ENCODE measurements at regions not wholly inside any gene's neighbourhood (a gene's known extent, or its start where the extent isn't known, plus 50 kb on each side); places are given as distances from the start of the nearest gene placed in this dataset.

- no peak for FAIRE-seq
- H3K27ac ChIP-seq (ENCODE audit: low read depth, low read length) = no peak overlapping the region
Measured at GRCh38 chr11:28495333-28495732, 387.1 kb downstream of the METTL15 start.

GRCh38 chr11:28491431-28491830 is 383.2 kb downstream of the METTL15 start:
- Mint-ChIP-seq H3K9me3 (ENCODE audit: unreplicated experiment) (no peaks in the 10 kb centered on the region), H3K4me3 (ENCODE audit: unreplicated experiment) (no peak overlapping the region), H3K4me1 (ENCODE audit: low read depth, unreplicated experiment) (no peaks in the 10 kb centered on the region), H3K27me3 (ENCODE audit: low read depth, unreplicated experiment) (no peaks in the 10 kb centered on the region), H3K27ac (ENCODE audit: unreplicated experiment) (no peak overlapping the region), H3K36me3 (ENCODE audit: low read depth, unreplicated experiment) (no peaks in the 10 kb centered on the region)
- FAIRE-seq (no peak), DNase-seq (ENCODE audit: low read depth) (no peak)
- no peaks in the 10 kb centered on the region for H3K36me3 ChIP-seq (ENCODE audit: insufficient read depth, low read length)
- no peak overlapping the region for H3K9ac ChIP-seq (ENCODE audit: low read length)
- no peak overlapping the region for H3K4me3 ChIP-seq (ENCODE audit: insufficient read depth, low read depth, low read length)
- no peaks in the 10 kb centered on the region for H4K20me1 ChIP-seq (ENCODE audit: insufficient read depth, low read length)
- H3K27ac ChIP-seq (ENCODE audit: low read depth, low read length) = no peak overlapping the region
- H2AFZ ChIP-seq (ENCODE audit: low read depth, low read length) = no peak overlapping the region
- H3K79me2 ChIP-seq (ENCODE audit: insufficient read depth, low read length) = no peaks in the 10 kb centered on the region
- no peaks in the 10 kb centered on the region for H3K27me3 ChIP-seq (ENCODE audit: insufficient read depth, low read length)
- H3K4me2 ChIP-seq (ENCODE audit: low read length) = no peak overlapping the region
- no peaks in the 10 kb centered on the region for H3K4me1 ChIP-seq (ENCODE audit: insufficient read depth, low read length)
- H3K9me3 ChIP-seq (ENCODE audit: insufficient read depth, low read depth, low read length) = no peaks in the 10 kb centered on the region
- TF ChIP-seq CTCF (IDR thresholded peaks at IDR 0.05; ENCODE audit: insufficient read depth, low read depth, low read length) = no peak
- no peak for TF ChIP-seq EZH2 (IDR thresholded peaks at IDR 0.05; ENCODE audit: insufficient read depth, low read length)

More at GRCh38 chr11:28495333-28495732, 387.1 kb downstream of the METTL15 start:
- no peaks in the 10 kb centered on the region for H3K36me3 ChIP-seq (ENCODE audit: insufficient read depth, low read length)
- H3K4me1 Mint-ChIP-seq (ENCODE audit: low read depth, unreplicated experiment) = no peaks in the 10 kb centered on the region
- no peaks in the 10 kb centered on the region for H4K20me1 ChIP-seq (ENCODE audit: insufficient read depth, low read length)
- no peaks in the 10 kb centered on the region for H3K9me3 ChIP-seq (ENCODE audit: insufficient read depth, low read depth, low read length)
- H3K4me2 ChIP-seq (ENCODE audit: low read length) = no peak overlapping the region
- TF ChIP-seq EZH2 (IDR thresholded peaks at IDR 0.05; ENCODE audit: insufficient read depth, low read length) = no peak
- no peak for TF ChIP-seq CTCF (IDR thresholded peaks at IDR 0.05; ENCODE audit: insufficient read depth, low read depth, low read length)
- no peaks in the 10 kb centered on the region for H3K79me2 ChIP-seq (ENCODE audit: insufficient read depth, low read length)
- no peaks in the 10 kb centered on the region for H3K27me3 Mint-ChIP-seq (ENCODE audit: low read depth, unreplicated experiment)
- no peak overlapping the region for H3K4me3 ChIP-seq (ENCODE audit: insufficient read depth, low read depth, low read length)
- no peak overlapping the region for H3K9ac ChIP-seq (ENCODE audit: low read length)
- H3K36me3 Mint-ChIP-seq (ENCODE audit: low read depth, unreplicated experiment) = no peaks in the 10 kb centered on the region
- no peaks in the 10 kb centered on the region for H3K27me3 ChIP-seq (ENCODE audit: insufficient read depth, low read length)
- no peak overlapping the region for H3K4me3 Mint-ChIP-seq (ENCODE audit: unreplicated experiment)
- no peaks in the 10 kb centered on the region for H3K4me1 ChIP-seq (ENCODE audit: insufficient read depth, low read length)
- H3K9me3 Mint-ChIP-seq (ENCODE audit: unreplicated experiment) = no peaks in the 10 kb centered on the region
- no peak overlapping the region for H3K27ac Mint-ChIP-seq (ENCODE audit: unreplicated experiment)
- DNase-seq (ENCODE audit: low read depth) = no peak
- H2AFZ ChIP-seq (ENCODE audit: low read depth, low read length) = no peak overlapping the region

- H3K79me2 ChIP-seq (ENCODE audit: insufficient read depth, low read length) = no peaks in the 10 kb centered on the region
- H3K27me3 ChIP-seq (ENCODE audit: insufficient read depth, low read length) = no peaks in the 10 kb centered on the region
- Mint-ChIP-seq H3K27me3 (ENCODE audit: low read depth, unreplicated experiment) (no peaks in the 10 kb centered on the region), H3K9me3 (ENCODE audit: unreplicated experiment) (no peaks in the 10 kb centered on the region), H3K4me3 (ENCODE audit: unreplicated experiment) (no peak overlapping the region), H3K36me3 (ENCODE audit: low read depth, unreplicated experiment) (no peaks in the 10 kb centered on the region), H3K27ac (ENCODE audit: unreplicated experiment) (no peak overlapping the region), H3K4me1 (ENCODE audit: low read depth, unreplicated experiment) (no peaks in the 10 kb centered on the region)
- H3K4me3 ChIP-seq (ENCODE audit: insufficient read depth, low read depth, low read length) = no peak overlapping the region
- no peaks in the 10 kb centered on the region for H3K4me1 ChIP-seq (ENCODE audit: insufficient read depth, low read length)
- FAIRE-seq (no peak), DNase-seq (ENCODE audit: low read depth) (no peak)
- H4K20me1 ChIP-seq (ENCODE audit: insufficient read depth, low read length) = no peaks in the 10 kb centered on the region
- TF ChIP-seq CTCF (IDR thresholded peaks at IDR 0.05; ENCODE audit: insufficient read depth, low read depth, low read length) = no peak
- TF ChIP-seq EZH2 (IDR thresholded peaks at IDR 0.05; ENCODE audit: insufficient read depth, low read length) = no peak
- H3K4me2 ChIP-seq (ENCODE audit: low read length) = no peak overlapping the region
- H3K9me3 ChIP-seq (ENCODE audit: insufficient read depth, low read depth, low read length) = no peaks in the 10 kb centered on the region
- no peak overlapping the region for H3K9ac ChIP-seq (ENCODE audit: low read length)
- H3K27ac ChIP-seq (ENCODE audit: low read depth, low read length) = no peak overlapping the region
- H2AFZ ChIP-seq (ENCODE audit: low read depth, low read length) = no peak overlapping the region
- H3K36me3 ChIP-seq (ENCODE audit: insufficient read depth, low read length) = no peaks in the 10 kb centered on the region
Measured at GRCh38 chr11:28490773-28491382, 382.7 kb downstream of the METTL15 start.
